SK-N-SH (cell line): ENCODE measurements at regions not wholly inside any gene's neighbourhood (a gene's known extent, or its start where the extent isn't known, plus 50 kb on each side); places are given as distances from the start of the nearest gene placed in this dataset.

ENCODE experiments used
- CTCF ChIA-PET: fragments of 300-600, 350-600 bp; formaldehyde crosslinking; extraction: SDS; loops from one replicate; lab custom pipeline; 2021; lab: Yijun Ruan, JAX
- POLR2A ChIA-PET: fragments of 350-600 bp; sonication (Branson Sonifier 250); formaldehyde crosslinking; extraction: SDS; loops from one replicate; lab custom pipeline; 2020; ENCODE audit warnings: antibody characterized with exemption, inconsistent platforms; lab: Yijun Ruan, JAX
- DNase-seq: peaks from one replicate; pipeline ENCODE4 v3.0.0; 2012
- H2AFZ ChIP-seq: fragments of 200-600 bp; sonication (generic); 2 replicates; pipeline ENCODE4 v1.8.1; 2016; ENCODE audit warnings: antibody characterized with exemption, mild to moderate bottlenecking, low read depth
- H3F3A ChIP-seq: fragments of 200-600 bp; sonication (generic); replicated peaks from 2 replicates; pipeline ENCODE3; 2016; ENCODE audit warnings: antibody characterized with exemption, mild to moderate bottlenecking; ENCODE audit not compliant: insufficient read depth
- H3K27ac ChIP-seq, 2 experiments: fragments of 200-500 bp in 1 of 2; fragments of 200-600 bp in 1 of 2; sonication (Bioruptor generic) in 1 of 2; sonication (generic), shearing (Covaris generic) in 1 of 2; 2 replicates each; pipeline versions ENCODE4 v1.5.1 to v1.6.1; 2014 to 2016; ENCODE audit warnings: low read depth in 2 of 2, inconsistent platforms in 1 of 2, low read length in 1 of 2, mild to moderate bottlenecking in 1 of 2, mixed read lengths in 1 of 2
- H3K27me3 ChIP-seq: fragments of 200-600 bp; sonication (generic), shearing (Covaris generic); 2 replicates; pipeline ENCODE4 v1.6.1; 2016; ENCODE audit warnings: mixed run types; ENCODE audit not compliant: insufficient read depth
- H3K36me3 ChIP-seq, 2 experiments: fragments of 200-500 bp in 1 of 2; fragments of 200-600 bp in 1 of 2; sonication (Bioruptor generic) in 1 of 2; sonication (generic) in 1 of 2; replicated peaks in 1 of 2; 2 replicates each; pipeline versions ENCODE3 to v1.5.1; 2014 to 2016; ENCODE audit warnings: low read length in 1 of 2, mild to moderate bottlenecking in 1 of 2; ENCODE audit not compliant: insufficient read depth in 2 of 2, control insufficient read depth in 1 of 2
- H3K4me1 ChIP-seq, 2 experiments: fragments of 200-500 bp in 1 of 2; fragments of 200-600 bp in 1 of 2; sonication (Bioruptor generic) in 1 of 2; sonication (generic), shearing (Covaris generic) in 1 of 2; 2 replicates each; pipeline versions ENCODE4 v1.5.1 to v1.6.1; 2014 to 2016; ENCODE audit warnings: low read depth in 1 of 2, low read length in 1 of 2, mixed run types in 1 of 2; ENCODE audit not compliant: insufficient read depth in 2 of 2, control insufficient read depth in 1 of 2
- H3K4me2 ChIP-seq: fragments of 200-600 bp; sonication (generic), shearing (Covaris generic); 2 replicates; pipeline ENCODE4 v1.6.1; 2017; ENCODE audit warnings: mixed run types
- H3K4me3 ChIP-seq, 2 experiments: fragments of 200-500 bp in 1 of 2; fragments of 200-600 bp in 1 of 2; sonication (Bioruptor generic) in 1 of 2; sonication (generic), shearing (Covaris generic) in 1 of 2; 2 replicates each; pipeline versions ENCODE4 v1.5.1 to v1.8.1; 2014 to 2016; ENCODE audit warnings: low read depth in 2 of 2, inconsistent platforms in 1 of 2, low read length in 1 of 2, mild to moderate bottlenecking in 1 of 2, mixed read lengths in 1 of 2, moderate library complexity in 1 of 2
- H3K79me2 ChIP-seq: fragments of 200-600 bp; sonication (generic); 2 replicates; pipeline ENCODE4 v1.8.1; 2017; ENCODE audit warnings: mild to moderate bottlenecking; ENCODE audit not compliant: insufficient read depth
- H3K9ac ChIP-seq: fragments of 200-600 bp; sonication (generic); 2 replicates; pipeline ENCODE4 v1.6.1; 2017; ENCODE audit warnings: mixed run types
- H3K9me2 ChIP-seq: fragments of 200-600 bp; sonication (generic); 2 replicates; pipeline ENCODE4 v1.6.1; 2017; ENCODE audit warnings: mixed run types
- H3K9me3 ChIP-seq: fragments of 200-600 bp; sonication (generic); 2 replicates; pipeline ENCODE4 v1.6.1; 2017; ENCODE audit warnings: mixed run types, mild to moderate bottlenecking, moderate library complexity
- H4K20me1 ChIP-seq: fragments of 200-600 bp; sonication (generic); 2 replicates; pipeline ENCODE4 v1.6.1; 2017; ENCODE audit warnings: mild to moderate bottlenecking, mixed run types; ENCODE audit not compliant: insufficient read depth
- ELF1 ChIP-seq: IDR thresholded peaks from 2 replicates; pipeline ENCODE4 v1.4.0; 2012
- EP300 ChIP-seq, 2 experiments: IDR thresholded peaks; 2 replicates each; pipeline versions ENCODE4 v1.4.0 to v1.6.1; 2012; ENCODE audit warnings: borderline replicate concordance in 1 of 2, low read depth in 1 of 2, low read length in 1 of 2
- EZH2phosphoT487 ChIP-seq: fragments of 200-600 bp; sonication (generic); IDR thresholded peaks from 2 replicates; pipeline ENCODE4 v1.6.1; 2017; ENCODE audit warnings: low read depth, mixed run types, mild to moderate bottlenecking, antibody characterized with exemption, moderate library complexity, borderline replicate concordance
- FOSL2 ChIP-seq: IDR thresholded peaks from 2 replicates; pipeline ENCODE4 v1.4.0; 2012; ENCODE audit warnings: low read depth, mild to moderate bottlenecking, moderate library complexity, borderline replicate concordance
- FOXJ3 ChIP-seq: sonication (generic); formaldehyde crosslinking; IDR thresholded peaks from 2 replicates; pipeline ENCODE4 v1.5.1; 2020; ENCODE audit warnings: mild to moderate bottlenecking, missing genetic modification reagents
- NRF1 ChIP-seq: IDR thresholded peaks from 2 replicates; pipeline ENCODE4 v1.6.1; 2012; ENCODE audit warnings: low read depth, mild to moderate bottlenecking, low read length
- POLR2AphosphoS5 ChIP-seq: IDR thresholded peaks from 2 replicates; pipeline ENCODE4 v1.6.1; 2012; ENCODE audit warnings: low read depth, low read length
- RAD21 ChIP-seq: IDR thresholded peaks from 2 replicates; pipeline ENCODE4 v1.6.1; 2012; ENCODE audit warnings: mild to moderate bottlenecking, low read length
- RFX5 ChIP-seq: IDR thresholded peaks from 2 replicates; pipeline ENCODE4 v1.6.1; 2012; ENCODE audit warnings: mild to moderate bottlenecking, improper control_type of control experiment, low read length
- RXRA ChIP-seq: IDR thresholded peaks from 2 replicates; pipeline ENCODE4 v1.4.0; 2012; ENCODE audit warnings: low read depth, mild to moderate bottlenecking, borderline replicate concordance
- SMC3 ChIP-seq: IDR thresholded peaks from 2 replicates; pipeline ENCODE4 v1.6.1; 2012; ENCODE audit warnings: low read depth, low read length, improper control_type of control experiment
- TAF1 ChIP-seq: IDR thresholded peaks from 2 replicates; pipeline ENCODE4 v1.6.1; 2012; ENCODE audit warnings: low read depth, mild to moderate bottlenecking, low read length, moderate library complexity, borderline replicate concordance
- TCF12 ChIP-seq: IDR thresholded peaks from 2 replicates; pipeline ENCODE4 v1.4.0; 2012
- WGBS: methylation state at CpG from one replicate; pipeline ENCODE4 v1.1.6; 2017; ENCODE audit warnings: low lambda C conversion rate; 5-methylcytosine and 5-hydroxymethylcytosine counted together
- TF ChIP-seq, protein P1 (sequence below): IDR thresholded peaks from 2 replicates; pipeline ENCODE4 v1.4.0; 2012; ENCODE audit warnings: low read depth, borderline replicate concordance
- TF ChIP-seq, protein P2 (sequence below): fragments of 200-600 bp; sonication (generic); IDR thresholded peaks from 2 replicates; pipeline ENCODE4 v1.6.1; 2017; ENCODE audit warnings: antibody characterized with exemption, mild to moderate bottlenecking, moderate library complexity
- TF ChIP-seq, protein P3 (sequence below): IDR thresholded peaks from 2 replicates; pipeline ENCODE4 v1.6.1; 2012; ENCODE audit warnings: mild to moderate bottlenecking, low read depth, low read length, moderate library complexity
- TF ChIP-seq, protein P4 (sequence below): IDR thresholded peaks from 2 replicates; pipeline ENCODE4 v1.4.0; 2012; ENCODE audit warnings: low read depth, borderline replicate concordance

DNA sequence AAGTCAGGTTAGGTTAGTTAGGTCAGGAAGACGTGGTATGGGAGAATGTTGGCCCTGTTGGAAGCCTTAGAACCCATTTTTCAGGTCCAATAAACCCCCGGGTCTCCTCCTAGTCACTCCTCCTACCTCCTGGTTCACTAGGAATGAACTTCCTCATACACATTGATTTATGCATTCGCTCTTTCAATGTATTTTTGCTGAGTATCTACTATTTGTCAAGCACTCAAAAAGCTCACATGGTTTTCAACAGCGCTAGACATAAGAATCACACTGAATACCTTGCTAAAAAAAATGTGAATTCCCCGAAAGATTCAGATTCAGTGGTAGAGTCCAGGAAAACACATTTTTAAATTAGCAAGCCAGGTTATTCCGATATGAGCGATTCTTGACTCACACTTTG, 85.8 kb upstream of the LRRN2 start (continued):
- TF ChIP-seq FOXJ3 (CRISPR knock-in tag) (no peak), POLR2AphosphoS5 (no peak), NRF1 (no peak), EZH2phosphoT487 (no peak), RFX5 (no peak)
- TF ChIP-seq, protein P1, sequence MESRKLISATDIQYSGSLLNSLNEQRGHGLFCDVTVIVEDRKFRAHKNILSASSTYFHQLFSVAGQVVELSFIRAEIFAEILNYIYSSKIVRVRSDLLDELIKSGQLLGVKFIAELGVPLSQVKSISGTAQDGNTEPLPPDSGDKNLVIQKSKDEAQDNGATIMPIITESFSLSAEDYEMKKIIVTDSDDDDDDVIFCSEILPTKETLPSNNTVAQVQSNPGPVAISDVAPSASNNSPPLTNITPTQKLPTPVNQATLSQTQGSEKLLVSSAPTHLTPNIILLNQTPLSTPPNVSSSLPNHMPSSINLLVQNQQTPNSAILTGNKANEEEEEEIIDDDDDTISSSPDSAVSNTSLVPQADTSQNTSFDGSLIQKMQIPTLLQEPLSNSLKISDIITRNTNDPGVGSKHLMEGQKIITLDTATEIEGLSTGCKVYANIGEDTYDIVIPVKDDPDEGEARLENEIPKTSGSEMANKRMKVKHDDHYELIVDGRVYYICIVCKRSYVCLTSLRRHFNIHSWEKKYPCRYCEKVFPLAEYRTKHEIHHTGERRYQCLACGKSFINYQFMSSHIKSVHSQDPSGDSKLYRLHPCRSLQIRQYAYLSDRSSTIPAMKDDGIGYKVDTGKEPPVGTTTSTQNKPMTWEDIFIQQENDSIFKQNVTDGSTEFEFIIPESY, result no peak
- TF ChIP-seq, all 33 proteins: peak for 0

DNA sequence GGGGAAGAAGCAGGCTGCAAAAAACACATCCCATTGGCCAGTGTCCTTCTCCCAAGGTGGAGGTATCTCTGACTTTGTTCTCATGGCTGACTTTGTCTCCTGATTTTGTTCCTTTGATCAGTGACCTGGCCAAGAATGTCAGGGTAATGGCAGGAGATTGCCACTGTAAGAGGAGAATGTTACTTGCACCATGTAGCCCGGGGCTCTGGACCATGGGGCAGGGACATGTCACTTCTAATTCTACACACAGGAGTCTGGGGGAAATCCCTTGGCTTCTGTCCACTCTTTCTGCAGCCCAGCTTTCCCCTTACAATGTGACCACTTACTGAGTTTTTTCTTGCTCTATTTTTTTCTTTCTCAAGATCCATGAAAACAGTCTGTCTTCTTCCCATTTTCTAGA, 87.7 kb upstream of the LRRN2 start:
- Histone ChIP-seq H4K20me1 (no peaks in the 10 kb centered on the region), H3F3A (no peaks in the 10 kb centered on the region), H3K4me1 (no peaks in the 10 kb centered on the region), H3K9me3 (no peaks in the 10 kb centered on the region), H2AFZ (no peak overlapping the region), H3K79me2 (no peaks in the 10 kb centered on the region), H3K9ac (no peak overlapping the region), H3K27me3 (peaks cover 25% of the 10 kb centered on the region; the same call in 1 of the 2 replicates), H3K36me3 (no peaks in the 10 kb centered on the region), H3K4me2 (no peak overlapping the region), H3K9me2 (no peaks in the 10 kb centered on the region), H3K4me3 (no peak overlapping the region), H3K27ac (no peak overlapping the region)
- ChIA-PET CTCF (interaction anchor here (1.0 to 4.8 kb wide), 3 partner anchors 18 to 207 kb away, joined by 5 to 23 read pairs (median 10); no protein-coding TSS in a partner anchor), POLR2A (no interaction called here)
- TF ChIP-seq SMC3 (no peak), ELF1 (no peak), EP300 (IDR thresholded peaks at IDR 0.05; ENCODE audit: borderline replicate concordance in 1 of 2, low read depth in 1 of 2, low read length in 1 of 2) (no peak), FOSL2 (no peak), FOXJ3 (CRISPR knock-in tag) (no peak)
- WGBS, result 10% methylated on average over 1 of the region's 1 CpG
- DNase-seq, result no peak

DNA sequence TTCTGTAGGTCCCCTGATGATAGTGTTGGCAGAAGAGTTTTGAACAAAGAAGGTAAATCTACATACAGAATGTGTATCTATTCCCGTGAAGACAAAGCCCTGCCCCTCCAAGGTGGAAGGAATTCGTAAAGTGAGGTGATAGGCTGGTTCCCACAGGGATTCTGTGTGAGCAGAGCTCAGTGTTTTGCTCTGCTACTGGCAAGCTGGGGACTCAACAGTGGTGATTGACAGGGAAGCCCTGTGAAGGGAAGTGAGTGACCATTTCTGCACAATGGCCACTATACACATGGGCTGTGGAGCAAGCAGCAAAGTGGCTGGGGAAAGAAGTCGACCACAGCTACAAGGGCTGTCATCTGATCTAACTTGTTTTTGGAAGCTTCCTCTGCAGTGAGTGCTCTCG, 90.0 kb upstream of the LRRN2 start:
- no peaks in the 10 kb centered on the region for H3K79me2 ChIP-seq
- no peak overlapping the region for H3K4me2 ChIP-seq
- no peaks in the 10 kb centered on the region for H3K4me1 ChIP-seq
- H3K4me3 ChIP-seq, result no peak overlapping the region
- H3K27me3 ChIP-seq, result peaks cover 15% of the 10 kb centered on the region; the same call in 1 of the 2 replicates
- no peaks in the 10 kb centered on the region for H3K9me2 ChIP-seq
- DNase-seq, result no peak
- H3K9ac ChIP-seq, result no peak overlapping the region
- H4K20me1 ChIP-seq, result no peaks in the 10 kb centered on the region
- H3K27ac ChIP-seq, result no peak overlapping the region
- no peaks in the 10 kb centered on the region for H3K9me3 ChIP-seq
- 22% methylated on average over 4 of the region's 4 CpGs for WGBS
- POLR2A ChIA-PET, result no interaction called here
- no peaks in the 10 kb centered on the region for H3K36me3 ChIP-seq
- no peaks in the 10 kb centered on the region for H3F3A ChIP-seq
- CTCF ChIA-PET, result interaction anchor here (0.9 to 4.0 kb wide), 5 partner anchors 16 to 210 kb away, joined by 3 to 23 read pairs (median 5); no protein-coding TSS in a partner anchor
- H2AFZ ChIP-seq, result no peak overlapping the region
- TF ChIP-seq RXRA, result no peak
- TF ChIP-seq, protein P2, sequence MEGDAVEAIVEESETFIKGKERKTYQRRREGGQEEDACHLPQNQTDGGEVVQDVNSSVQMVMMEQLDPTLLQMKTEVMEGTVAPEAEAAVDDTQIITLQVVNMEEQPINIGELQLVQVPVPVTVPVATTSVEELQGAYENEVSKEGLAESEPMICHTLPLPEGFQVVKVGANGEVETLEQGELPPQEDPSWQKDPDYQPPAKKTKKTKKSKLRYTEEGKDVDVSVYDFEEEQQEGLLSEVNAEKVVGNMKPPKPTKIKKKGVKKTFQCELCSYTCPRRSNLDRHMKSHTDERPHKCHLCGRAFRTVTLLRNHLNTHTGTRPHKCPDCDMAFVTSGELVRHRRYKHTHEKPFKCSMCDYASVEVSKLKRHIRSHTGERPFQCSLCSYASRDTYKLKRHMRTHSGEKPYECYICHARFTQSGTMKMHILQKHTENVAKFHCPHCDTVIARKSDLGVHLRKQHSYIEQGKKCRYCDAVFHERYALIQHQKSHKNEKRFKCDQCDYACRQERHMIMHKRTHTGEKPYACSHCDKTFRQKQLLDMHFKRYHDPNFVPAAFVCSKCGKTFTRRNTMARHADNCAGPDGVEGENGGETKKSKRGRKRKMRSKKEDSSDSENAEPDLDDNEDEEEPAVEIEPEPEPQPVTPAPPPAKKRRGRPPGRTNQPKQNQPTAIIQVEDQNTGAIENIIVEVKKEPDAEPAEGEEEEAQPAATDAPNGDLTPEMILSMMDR, result no peak
- no peak for TF ChIP-seq TAF1
- TF ChIP-seq, protein P3, sequence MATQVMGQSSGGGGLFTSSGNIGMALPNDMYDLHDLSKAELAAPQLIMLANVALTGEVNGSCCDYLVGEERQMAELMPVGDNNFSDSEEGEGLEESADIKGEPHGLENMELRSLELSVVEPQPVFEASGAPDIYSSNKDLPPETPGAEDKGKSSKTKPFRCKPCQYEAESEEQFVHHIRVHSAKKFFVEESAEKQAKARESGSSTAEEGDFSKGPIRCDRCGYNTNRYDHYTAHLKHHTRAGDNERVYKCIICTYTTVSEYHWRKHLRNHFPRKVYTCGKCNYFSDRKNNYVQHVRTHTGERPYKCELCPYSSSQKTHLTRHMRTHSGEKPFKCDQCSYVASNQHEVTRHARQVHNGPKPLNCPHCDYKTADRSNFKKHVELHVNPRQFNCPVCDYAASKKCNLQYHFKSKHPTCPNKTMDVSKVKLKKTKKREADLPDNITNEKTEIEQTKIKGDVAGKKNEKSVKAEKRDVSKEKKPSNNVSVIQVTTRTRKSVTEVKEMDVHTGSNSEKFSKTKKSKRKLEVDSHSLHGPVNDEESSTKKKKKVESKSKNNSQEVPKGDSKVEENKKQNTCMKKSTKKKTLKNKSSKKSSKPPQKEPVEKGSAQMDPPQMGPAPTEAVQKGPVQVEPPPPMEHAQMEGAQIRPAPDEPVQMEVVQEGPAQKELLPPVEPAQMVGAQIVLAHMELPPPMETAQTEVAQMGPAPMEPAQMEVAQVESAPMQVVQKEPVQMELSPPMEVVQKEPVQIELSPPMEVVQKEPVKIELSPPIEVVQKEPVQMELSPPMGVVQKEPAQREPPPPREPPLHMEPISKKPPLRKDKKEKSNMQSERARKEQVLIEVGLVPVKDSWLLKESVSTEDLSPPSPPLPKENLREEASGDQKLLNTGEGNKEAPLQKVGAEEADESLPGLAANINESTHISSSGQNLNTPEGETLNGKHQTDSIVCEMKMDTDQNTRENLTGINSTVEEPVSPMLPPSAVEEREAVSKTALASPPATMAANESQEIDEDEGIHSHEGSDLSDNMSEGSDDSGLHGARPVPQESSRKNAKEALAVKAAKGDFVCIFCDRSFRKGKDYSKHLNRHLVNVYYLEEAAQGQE, result no peak
- TF ChIP-seq FOSL2, result no peak
- TF ChIP-seq, protein P4, sequence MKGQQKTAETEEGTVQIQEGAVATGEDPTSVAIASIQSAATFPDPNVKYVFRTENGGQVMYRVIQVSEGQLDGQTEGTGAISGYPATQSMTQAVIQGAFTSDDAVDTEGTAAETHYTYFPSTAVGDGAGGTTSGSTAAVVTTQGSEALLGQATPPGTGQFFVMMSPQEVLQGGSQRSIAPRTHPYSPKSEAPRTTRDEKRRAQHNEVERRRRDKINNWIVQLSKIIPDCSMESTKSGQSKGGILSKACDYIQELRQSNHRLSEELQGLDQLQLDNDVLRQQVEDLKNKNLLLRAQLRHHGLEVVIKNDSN, result no peak
- TF ChIP-seq RAD21, result no peak
- no peak for TF ChIP-seq TCF12
